Activated B cell treated with CpG ODN at 0.5 μM for 24 hours (primary cell): ENCODE measurements at regions not wholly inside any gene's neighbourhood (a gene's known extent, or its start where the extent isn't known, plus 50 kb on each side); places are given as distances from the start of the nearest gene placed in this dataset.

Experiments
- ATAC-seq: fragments of 200-7000 bp; cut with Tn5 transposase; one replicate; pipeline ENCODE4 v1.10.0; 2021; ENCODE audit warnings: low read depth, mild to moderate bottlenecking, moderate library complexity
- CTCF ChIA-PET: fragments of 350-600 bp; sonication (Branson Sonifier 250); formaldehyde crosslinking; loops from one replicate; lab custom pipeline; 2021; ENCODE audit warnings: antibody characterized with exemption; lab: Charles Lee
- POLR2A ChIA-PET: fragments of 350-600 bp; sonication (Branson Sonifier 250); formaldehyde crosslinking; loops from one replicate; lab custom pipeline; 2021; ENCODE audit warnings: antibody characterized with exemption; lab: Charles Lee
- DNase-seq: peaks from one replicate; pipeline ENCODE4 v3.0.0; 2022
- H3K27ac Mint-ChIP-seq: one replicate; pipeline ENCODE4 v1.8.0; 2020; ENCODE audit warnings: mixed read lengths
- H3K27me3 Mint-ChIP-seq: one replicate; pipeline ENCODE4 v1.8.0; 2021; ENCODE audit warnings: mixed read lengths
- H3K36me3 Mint-ChIP-seq: one replicate; pipeline ENCODE4 v1.8.0; 2021; ENCODE audit warnings: low read depth, mixed read lengths
- H3K4me1 Mint-ChIP-seq: one replicate; pipeline ENCODE4 v1.8.0; 2021; ENCODE audit warnings: mixed read lengths
- H3K4me3 Mint-ChIP-seq: one replicate; pipeline ENCODE4 v1.8.0; 2020; ENCODE audit warnings: mild to moderate bottlenecking, mixed read lengths
- H3K9me3 Mint-ChIP-seq: one replicate; pipeline ENCODE4 v1.8.0; 2020; ENCODE audit warnings: mixed read lengths
- intact Hi-C: fragments of 100-400 bp; cut with micrococcal nuclease; formaldehyde crosslinking; loops from one replicate; pipeline ENCODE4 v1.15.1; 2024
- TF ChIP-seq, protein P1 (sequence below): fragments of 200-600 bp; IDR thresholded peaks from one replicate; pipeline ENCODE4 v1.8.0; 2022; ENCODE audit warnings: antibody characterized with exemption, mild to moderate bottlenecking

DNA sequence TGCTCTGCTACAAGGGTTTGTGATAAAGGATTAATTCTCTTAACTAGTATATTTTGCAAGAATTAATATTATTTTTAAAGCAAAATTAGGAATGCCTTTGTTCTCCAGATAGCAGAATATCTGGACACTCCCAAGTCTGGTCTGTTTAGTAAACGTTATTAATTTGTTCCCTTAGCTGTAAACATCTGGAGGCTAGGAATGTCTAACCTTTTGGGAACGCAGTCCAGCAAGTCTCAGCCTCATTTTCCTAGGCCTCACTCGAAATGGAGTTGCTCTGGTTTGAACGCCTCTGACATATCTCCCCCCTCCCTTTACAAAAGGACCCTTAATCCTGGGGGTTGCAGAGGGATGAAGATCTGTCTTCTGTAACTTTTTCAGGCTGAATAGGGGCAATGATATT, 59.3 kb upstream of the WNT7A start:
- ChIA-PET CTCF (no interaction called here), POLR2A (no interaction called here)
- H3K4me3 Mint-ChIP-seq = no peak overlapping the region
- no peaks in the 10 kb centered on the region for H3K4me1 Mint-ChIP-seq
- no peaks in the 10 kb centered on the region for H3K36me3 Mint-ChIP-seq
- TF ChIP-seq, protein P1, sequence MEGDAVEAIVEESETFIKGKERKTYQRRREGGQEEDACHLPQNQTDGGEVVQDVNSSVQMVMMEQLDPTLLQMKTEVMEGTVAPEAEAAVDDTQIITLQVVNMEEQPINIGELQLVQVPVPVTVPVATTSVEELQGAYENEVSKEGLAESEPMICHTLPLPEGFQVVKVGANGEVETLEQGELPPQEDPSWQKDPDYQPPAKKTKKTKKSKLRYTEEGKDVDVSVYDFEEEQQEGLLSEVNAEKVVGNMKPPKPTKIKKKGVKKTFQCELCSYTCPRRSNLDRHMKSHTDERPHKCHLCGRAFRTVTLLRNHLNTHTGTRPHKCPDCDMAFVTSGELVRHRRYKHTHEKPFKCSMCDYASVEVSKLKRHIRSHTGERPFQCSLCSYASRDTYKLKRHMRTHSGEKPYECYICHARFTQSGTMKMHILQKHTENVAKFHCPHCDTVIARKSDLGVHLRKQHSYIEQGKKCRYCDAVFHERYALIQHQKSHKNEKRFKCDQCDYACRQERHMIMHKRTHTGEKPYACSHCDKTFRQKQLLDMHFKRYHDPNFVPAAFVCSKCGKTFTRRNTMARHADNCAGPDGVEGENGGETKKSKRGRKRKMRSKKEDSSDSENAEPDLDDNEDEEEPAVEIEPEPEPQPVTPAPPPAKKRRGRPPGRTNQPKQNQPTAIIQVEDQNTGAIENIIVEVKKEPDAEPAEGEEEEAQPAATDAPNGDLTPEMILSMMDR = no peak
- H3K27me3 Mint-ChIP-seq = peaks cover 10% of the 10 kb centered on the region
- DNase-seq (no peak), ATAC-seq (no peak)
- peaks cover 17% of the 10 kb centered on the region for H3K9me3 Mint-ChIP-seq
- H3K27ac Mint-ChIP-seq = no peak overlapping the region
- intact Hi-C loops = no loop called here

DNA sequence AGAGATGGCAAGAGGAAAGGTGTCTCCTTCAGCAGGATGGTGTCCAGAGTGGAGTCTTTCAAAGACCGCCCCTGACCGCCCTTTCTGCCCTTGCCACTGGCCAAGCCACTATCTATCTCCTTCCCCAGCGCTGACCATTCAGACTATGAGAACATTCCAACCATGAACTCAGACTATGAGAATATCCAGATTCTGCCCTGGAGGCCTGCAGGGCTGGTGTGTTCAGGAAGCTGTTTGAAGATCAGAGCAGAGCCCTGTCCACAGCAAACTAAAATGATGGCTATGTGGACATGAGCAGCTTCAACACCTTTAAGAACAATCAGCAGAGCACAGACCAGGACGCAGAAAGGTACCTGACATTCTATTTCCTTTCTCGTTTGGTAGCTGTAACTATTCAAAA, 57.3 kb upstream of the WNT7A start:
- ChIA-PET CTCF (no interaction called here), POLR2A (no interaction called here)
- no peak for DNase-seq
- peaks cover 3% of the 10 kb centered on the region for H3K9me3 Mint-ChIP-seq
- ATAC-seq = no peak
- H3K4me1 Mint-ChIP-seq = peaks cover 2% of the 10 kb centered on the region
- TF ChIP-seq, protein P1 = no peak
- no peaks in the 10 kb centered on the region for H3K36me3 Mint-ChIP-seq
- H3K27me3 Mint-ChIP-seq = peaks cover 20% of the 10 kb centered on the region
- H3K4me3 Mint-ChIP-seq = no peak overlapping the region
- H3K27ac Mint-ChIP-seq = no peak overlapping the region
- intact Hi-C loops = no loop called here

DNA sequence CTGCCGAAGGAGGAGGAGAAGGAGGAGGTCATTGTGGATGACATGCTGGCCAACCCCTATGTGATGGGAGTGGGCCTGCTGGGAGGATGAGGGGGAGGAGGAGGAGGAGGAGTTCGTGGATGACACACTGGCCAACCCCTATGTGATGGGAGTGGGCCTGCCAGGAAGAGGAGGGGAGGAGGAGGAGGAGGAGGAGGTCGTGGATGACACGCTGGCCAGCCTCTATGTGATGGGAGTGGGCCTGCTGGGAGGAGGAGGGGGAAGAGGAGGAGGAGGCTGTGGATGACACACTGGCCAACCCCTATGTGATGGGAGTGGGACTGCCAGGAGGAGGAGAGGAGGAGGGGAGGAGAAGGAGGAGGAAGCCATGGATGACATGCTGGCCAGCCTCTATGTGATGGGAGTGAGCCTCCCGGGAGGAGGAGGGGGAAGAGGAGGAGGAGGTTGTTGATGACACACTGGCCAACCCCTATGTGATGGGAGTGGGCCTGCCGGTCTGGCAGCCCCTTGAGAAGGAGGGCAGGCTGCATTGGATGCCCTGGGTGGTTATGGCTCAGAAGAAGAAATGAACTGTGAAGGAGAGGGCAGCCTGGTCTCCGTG, 55.7 kb upstream of the WNT7A start:
- TF ChIP-seq, protein P1 = no peak
- Mint-ChIP-seq H3K4me1 (peaks cover 2% of the 10 kb centered on the region), H3K4me3 (no peak overlapping the region), H3K27me3 (peaks cover 22% of the 10 kb centered on the region), H3K27ac (no peak overlapping the region), H3K9me3 (peaks cover 3% of the 10 kb centered on the region), H3K36me3 (no peaks in the 10 kb centered on the region)
- intact Hi-C loops = no loop called here
- ATAC-seq (no peak), DNase-seq (no peak)
- CTCF ChIA-PET = no interaction called here
- POLR2A ChIA-PET = no interaction called here

DNA sequence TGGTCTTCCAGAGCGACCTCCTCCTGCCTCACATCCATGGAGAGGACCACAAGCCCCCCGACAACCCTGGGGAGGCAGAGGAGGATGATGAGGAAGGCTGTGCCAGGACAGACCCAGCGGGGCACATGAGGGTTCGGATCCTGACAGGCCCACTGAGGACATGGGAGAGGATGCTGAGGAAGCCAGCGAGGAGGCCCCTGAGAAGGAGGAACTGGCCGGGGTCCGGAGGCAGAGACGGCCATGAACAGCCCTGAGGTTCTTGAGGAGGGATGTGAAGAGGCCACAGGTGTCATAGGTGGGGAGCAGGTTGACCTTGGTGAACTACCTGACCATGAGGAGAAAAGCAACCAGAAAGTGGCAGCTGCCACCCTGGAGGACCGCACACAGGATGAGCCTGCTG, 54.9 kb upstream of the WNT7A start:
- peaks cover 2% of the 10 kb centered on the region for H3K4me1 Mint-ChIP-seq
- peaks cover 3% of the 10 kb centered on the region for H3K9me3 Mint-ChIP-seq
- CTCF ChIA-PET = no interaction called here
- DNase-seq (no peak), ATAC-seq (no peak)
- no peak overlapping the region for H3K4me3 Mint-ChIP-seq
- intact Hi-C loops = no loop called here
- H3K27ac Mint-ChIP-seq = no peak overlapping the region
- H3K36me3 Mint-ChIP-seq = no peaks in the 10 kb centered on the region
- POLR2A ChIA-PET = no interaction called here
- H3K27me3 Mint-ChIP-seq = peaks cover 22% of the 10 kb centered on the region
- TF ChIP-seq, protein P1 = no peak

DNA sequence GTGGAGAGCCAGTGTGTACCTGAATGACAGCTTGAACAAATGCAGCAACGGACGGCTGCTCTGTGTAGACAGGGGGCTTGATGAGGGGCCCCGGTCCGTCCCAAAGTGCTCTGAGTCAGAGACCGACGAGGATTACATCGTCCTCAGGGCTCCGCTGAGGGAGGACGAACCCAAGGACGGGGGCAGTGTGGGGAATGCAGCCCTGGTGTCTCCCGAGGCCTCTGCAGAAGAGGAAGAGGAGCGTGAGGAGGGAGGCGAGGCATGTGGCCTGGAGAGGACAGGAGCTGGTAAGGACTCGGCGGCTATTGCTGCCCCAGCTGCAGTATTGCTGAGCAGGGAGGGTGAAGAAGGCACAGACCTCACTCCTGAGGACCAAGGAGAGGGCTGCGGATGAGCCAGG, 54.4 kb upstream of the WNT7A start:
- TF ChIP-seq, protein P1 = no peak
- Mint-ChIP-seq H3K4me1 (peaks cover 2% of the 10 kb centered on the region), H3K27ac (no peak overlapping the region), H3K36me3 (no peaks in the 10 kb centered on the region), H3K27me3 (peaks cover 22% of the 10 kb centered on the region), H3K4me3 (no peak overlapping the region), H3K9me3 (no peaks in the 10 kb centered on the region)
- ATAC-seq (no peak), DNase-seq (no peak)
- intact Hi-C loops = no loop called here
- ChIA-PET POLR2A (no interaction called here), CTCF (no interaction called here)
